Psoas muscle (tissue), 7 donors: ENCODE measurements at regions not wholly inside any gene's neighbourhood (a gene's known extent, or its start where the extent isn't known, plus 50 kb on each side); places are given as distances from the start of the nearest gene placed in this dataset.
A peak's percentile ranks its signal among the peaks of the same experiment; 100 is the strongest.

Experiments used
- ATAC-seq, 4 donors: fragments of 200-7000 bp; cut with Tn5 transposase; one replicate each; pipeline ENCODE4 v1.9.1; 2020; ENCODE audit warnings: moderate library complexity in 3 of 4, mild to moderate bottlenecking in 2 of 4
- DNase-seq, 2 donors: peaks; one replicate each; pipeline ENCODE4 v3.0.0-alpha.2; 2020
- H3K27ac ChIP-seq: fragments of 200-600 bp; one replicate; pipeline ENCODE4 v1.8.0; 2022
- H3K27me3 ChIP-seq, 3 donors: fragments of 200-600 bp in 1 of 3; one replicate each; pipeline versions ENCODE4 v1.6.1 to v1.8.0; 2013 to 2022; ENCODE audit warnings: low read length in 2 of 3, mild to moderate bottlenecking in 2 of 3, moderate library complexity in 1 of 3; ENCODE audit not compliant: insufficient read depth in 3 of 3
- H3K36me3 ChIP-seq, 2 donors: fragments of 200-600 bp in 1 of 2; one replicate each; pipeline versions ENCODE4 v1.6.1 to v1.8.0; 2013 to 2022; ENCODE audit warnings: low read depth in 1 of 2, mild to moderate bottlenecking in 1 of 2, moderate library complexity in 1 of 2; ENCODE audit not compliant: insufficient read depth in 1 of 2
- H3K4me1 ChIP-seq: fragments of 200-600 bp; one replicate; pipeline ENCODE4 v1.8.0; 2022
- H3K4me3 ChIP-seq: fragments of 200-600 bp; one replicate; pipeline ENCODE4 v1.8.0; 2022; ENCODE audit warnings: mild to moderate bottlenecking
- H3K9me3 ChIP-seq: fragments of 200-600 bp; one replicate; pipeline ENCODE4 v1.8.0; 2022
- CTCF ChIP-seq: fragments of 200-600 bp; IDR thresholded peaks from one replicate; pipeline ENCODE4 v1.8.0; 2022; ENCODE audit warnings: antibody characterized with exemption
- WGBS, 3 donors: extraction: QIAGEN DNeasy Blood & Tissue Kit; methylation state at CpG; one replicate each; pipeline versions ENCODE4 v1.1.6 to v1.1.7; 2013; 5-methylcytosine and 5-hydroxymethylcytosine counted together
- intact Hi-C, 2 donors: fragments of 100-400 bp; cut with DNase I; formaldehyde crosslinking; loops; one replicate each; pipeline versions ENCODE4 v1.11.0 to v1.14.2; 2022
- donor health status: healthy with polysubstance abuse.
- donor health status: DM: no; HTN: no; CAD: no; lungs with moderate emphysema.
- donor health status: Bipolar disorder and iron deficiency.
- donor health status: healthy.
- donor health status: DM: yes; HTN: yes; CAD: no.
- donor health status: DM: no; HTN: no; CAD: no.
- donor health status: DM: yes; HTN: yes; CAD: no.

- H3K4me3 ChIP-seq, result no peak overlapping the region
- intact Hi-C loops, result no loop called here
- WGBS, 3 donors, result 34 to 70% (median 45%) methylated on average over 3 of the region's 3 CpGs
Observed at GRCh38 chr10:24007359-24007758, 201.6 kb upstream of the KIAA1217 start.

GRCh38 chr10:24008164-24009091 lies 200.5 kb upstream of the KIAA1217 start:
- H3K36me3 ChIP-seq, result no peaks in the 10 kb centered on the region
- DNase-seq (no peak), ATAC-seq (peak; percentile 88 to 93 (median 90))
- peak overlapping the region; percentile 17 for H3K4me3 ChIP-seq
- no peaks in the 10 kb centered on the region for H3K9me3 ChIP-seq
- H3K4me1 ChIP-seq, result peaks cover 30% of the 10 kb centered on the region
- WGBS, 3 donors, result 19 to 27% (median 25%) methylated on average over 13 of the region's 13 CpGs
- TF ChIP-seq CTCF, result no peak
- intact Hi-C loops, result no loop called here
- peak overlapping the region; percentile 74 for H3K27ac ChIP-seq
- no peaks in the 10 kb centered on the region for H3K27me3 ChIP-seq

More at GRCh38 chr10:24007359-24007758, 201.6 kb upstream of the KIAA1217 start:
- H3K27me3 ChIP-seq, result no peaks in the 10 kb centered on the region
- ATAC-seq (peak in 3 of 4 donors; percentile 58 to 76 (median 63)), DNase-seq (no peak)
- no peaks in the 10 kb centered on the region for H3K36me3 ChIP-seq
- peaks cover 30% of the 10 kb centered on the region for H3K4me1 ChIP-seq
- no peak for TF ChIP-seq CTCF
- peak overlapping the region; percentile 74 for H3K27ac ChIP-seq
- H3K9me3 ChIP-seq, result no peaks in the 10 kb centered on the region

- DNase-seq, result no peak
- H3K4me3 ChIP-seq, result no peak overlapping the region
- H3K36me3 ChIP-seq, result no peaks in the 10 kb centered on the region
- H3K9me3 ChIP-seq, result no peaks in the 10 kb centered on the region
- H3K4me1 ChIP-seq, result peaks cover 30% of the 10 kb centered on the region
- no peak for ATAC-seq
- 35 to 39% (median 38%) methylated on average over 2 of the region's 2 CpGs for WGBS, 3 donors
- peak overlapping the region; percentile 74 for H3K27ac ChIP-seq
- no peak for TF ChIP-seq CTCF
- intact Hi-C loops, result no loop called here
- no peaks in the 10 kb centered on the region for H3K27me3 ChIP-seq
Observed at GRCh38 chr10:24009115-24009514, 199.8 kb upstream of the KIAA1217 start.

- ATAC-seq, result no peak
- no peak for DNase-seq
- Histone ChIP-seq H3K36me3 (no peaks in the 10 kb centered on the region), H3K27ac (peak overlapping the region; percentile 74), H3K9me3 (no peaks in the 10 kb centered on the region), H3K27me3 (no peaks in the 10 kb centered on the region), H3K4me1 (peaks cover 30% of the 10 kb centered on the region), H3K4me3 (no peak overlapping the region)
- intact Hi-C loops, result loop anchor here in 1 of 2 donors (2.0 kb wide), 1 partner anchor 27 kb away; no protein-coding TSS in a partner anchor
- WGBS, 3 donors, result 80 to 97% (median 94%) methylated on average over 1 of the region's 1 CpG
- TF ChIP-seq CTCF, result no peak
Observed at GRCh38 chr10:24009736-24010135, 199.2 kb upstream of the KIAA1217 start.
